Activated CD8-positive, alpha-beta T cell treated with anti-CD3 and anti-CD28 coated beads for 36 hours (primary cell): ENCODE measurements at regions not wholly inside any gene's neighbourhood (a gene's known extent, or its start where the extent isn't known, plus 50 kb on each side); places are given as distances from the start of the nearest gene placed in this dataset.

ENCODE experiments used
- ATAC-seq: fragments of 200-7000 bp; cut with Tn5 transposase; one replicate; pipeline ENCODE4 v1.10.0; 2021; ENCODE audit warnings: mild to moderate bottlenecking, moderate library complexity
- CTCF ChIA-PET: fragments of 350-600 bp; sonication (Branson Sonifier 250); formaldehyde crosslinking; loops from one replicate; lab custom pipeline; 2021; ENCODE audit warnings: antibody characterized with exemption; lab: Charles Lee
- POLR2A ChIA-PET: fragments of 350-600 bp; sonication (Branson Sonifier 250); formaldehyde crosslinking; loops from one replicate; lab custom pipeline; 2021; ENCODE audit warnings: antibody characterized with exemption; lab: Charles Lee
- DNase-seq: peaks from one replicate; pipeline ENCODE4 v3.0.0-alpha.2; 2020
- H3K27ac Mint-ChIP-seq: one replicate; pipeline ENCODE4 v1.8.0; 2021; ENCODE audit warnings: mild to moderate bottlenecking, mixed read lengths
- H3K27me3 Mint-ChIP-seq: one replicate; pipeline ENCODE4 v1.8.0; 2021; ENCODE audit warnings: mixed read lengths
- H3K36me3 Mint-ChIP-seq: one replicate; pipeline ENCODE4 v1.8.0; 2021; ENCODE audit warnings: low read depth, mixed read lengths
- H3K4me1 Mint-ChIP-seq: one replicate; pipeline ENCODE4 v1.8.0; 2021; ENCODE audit warnings: low read depth, mixed read lengths
- H3K4me3 Mint-ChIP-seq: one replicate; pipeline ENCODE4 v1.8.0; 2021; ENCODE audit warnings: mild to moderate bottlenecking, moderate library complexity, mixed read lengths
- H3K9me3 Mint-ChIP-seq: one replicate; pipeline ENCODE4 v1.8.0; 2021; ENCODE audit warnings: mixed read lengths
- CTCF ChIP-seq: fragments of 200-600 bp; IDR thresholded peaks from one replicate; pipeline ENCODE4 v1.8.0; 2022; ENCODE audit warnings: antibody characterized with exemption, mild to moderate bottlenecking
- intact Hi-C: fragments of 100-400 bp; cut with micrococcal nuclease; formaldehyde crosslinking; loops from one replicate; pipeline ENCODE4 v1.10.0; 2022

DNA sequence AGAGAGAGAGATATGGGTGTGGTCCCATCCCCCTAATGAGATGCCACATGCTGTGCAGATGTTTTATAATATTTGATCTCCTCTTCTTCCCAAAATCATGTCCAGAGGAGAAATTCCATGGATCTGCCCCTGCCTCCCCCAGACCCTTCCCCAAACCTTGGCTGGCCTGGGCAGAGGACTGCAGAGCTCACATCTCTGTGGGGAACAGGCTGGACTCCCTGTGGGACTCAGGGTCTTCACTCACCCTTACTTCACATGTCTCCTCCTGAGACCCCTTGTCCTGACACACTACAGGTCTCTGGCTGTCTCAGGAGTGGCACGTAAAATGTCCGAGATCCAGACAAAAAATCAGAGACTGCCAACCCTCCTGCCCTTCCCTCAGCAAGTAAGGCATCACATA lies 76.0 kb upstream of the CAPRIN2 start:
- Mint-ChIP-seq H3K36me3 (no peaks in the 10 kb centered on the region), H3K4me3 (no peak overlapping the region), H3K27ac (no peak overlapping the region), H3K9me3 (no peaks in the 10 kb centered on the region), H3K27me3 (peaks cover 13% of the 10 kb centered on the region), H3K4me1 (no peaks in the 10 kb centered on the region)
- no peak for TF ChIP-seq CTCF
- intact Hi-C loops, result no loop called here
- ChIA-PET CTCF (no interaction called here), POLR2A (no interaction called here)
- ATAC-seq (no peak), DNase-seq (no peak)

DNA sequence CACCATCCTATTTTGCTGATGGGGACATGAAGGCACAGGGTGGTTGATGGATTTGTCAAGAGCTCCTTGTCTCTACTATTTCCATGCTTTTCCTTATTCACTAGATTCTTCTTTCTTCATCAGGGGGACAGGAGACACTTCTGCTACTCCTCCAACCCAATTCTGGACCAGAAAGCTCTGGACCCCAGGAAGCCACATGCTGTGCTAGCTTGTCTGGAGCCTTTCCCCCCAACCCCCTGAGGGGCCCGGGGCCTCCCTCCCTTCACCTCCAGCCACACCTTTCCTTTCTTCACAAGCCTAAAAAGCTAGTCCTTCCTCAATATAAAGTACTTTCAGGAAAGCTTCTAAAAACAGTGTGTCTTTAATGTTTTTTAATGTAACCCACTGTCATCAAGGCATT lies 75.1 kb upstream of the CAPRIN2 start:
- H3K4me1 Mint-ChIP-seq, result no peaks in the 10 kb centered on the region
- TF ChIP-seq CTCF, result no peak
- ATAC-seq (no peak), DNase-seq (no peak)
- H3K27ac Mint-ChIP-seq, result no peak overlapping the region
- no peaks in the 10 kb centered on the region for H3K36me3 Mint-ChIP-seq
- no peaks in the 10 kb centered on the region for H3K9me3 Mint-ChIP-seq
- POLR2A ChIA-PET, result no interaction called here
- CTCF ChIA-PET, result interaction anchor here (2.2 kb wide), 1 partner anchor 23 kb away, joined by 5 read pairs; no protein-coding TSS in a partner anchor
- intact Hi-C loops, result no loop called here
- H3K4me3 Mint-ChIP-seq, result no peak overlapping the region
- H3K27me3 Mint-ChIP-seq, result peaks cover 7% of the 10 kb centered on the region

GRCh38 chr12:30828686-30829085 lies 73.9 kb upstream of the CAPRIN2 start:
- no peaks in the 10 kb centered on the region for H3K4me1 Mint-ChIP-seq
- H3K27ac Mint-ChIP-seq, result no peak overlapping the region
- CTCF ChIA-PET, result interaction anchor here (0.7 to 2.2 kb wide), 2 partner anchors 20 to 21 kb away, joined by 3 to 5 read pairs; no protein-coding TSS in a partner anchor
- no peak for TF ChIP-seq CTCF
- no peak for ATAC-seq
- intact Hi-C loops, result no loop called here
- peaks cover 16% of the 10 kb centered on the region for H3K27me3 Mint-ChIP-seq
- H3K9me3 Mint-ChIP-seq, result no peaks in the 10 kb centered on the region
- no peak for DNase-seq
- H3K36me3 Mint-ChIP-seq, result no peaks in the 10 kb centered on the region
- no peak overlapping the region for H3K4me3 Mint-ChIP-seq
- POLR2A ChIA-PET, result no interaction called here

DNA sequence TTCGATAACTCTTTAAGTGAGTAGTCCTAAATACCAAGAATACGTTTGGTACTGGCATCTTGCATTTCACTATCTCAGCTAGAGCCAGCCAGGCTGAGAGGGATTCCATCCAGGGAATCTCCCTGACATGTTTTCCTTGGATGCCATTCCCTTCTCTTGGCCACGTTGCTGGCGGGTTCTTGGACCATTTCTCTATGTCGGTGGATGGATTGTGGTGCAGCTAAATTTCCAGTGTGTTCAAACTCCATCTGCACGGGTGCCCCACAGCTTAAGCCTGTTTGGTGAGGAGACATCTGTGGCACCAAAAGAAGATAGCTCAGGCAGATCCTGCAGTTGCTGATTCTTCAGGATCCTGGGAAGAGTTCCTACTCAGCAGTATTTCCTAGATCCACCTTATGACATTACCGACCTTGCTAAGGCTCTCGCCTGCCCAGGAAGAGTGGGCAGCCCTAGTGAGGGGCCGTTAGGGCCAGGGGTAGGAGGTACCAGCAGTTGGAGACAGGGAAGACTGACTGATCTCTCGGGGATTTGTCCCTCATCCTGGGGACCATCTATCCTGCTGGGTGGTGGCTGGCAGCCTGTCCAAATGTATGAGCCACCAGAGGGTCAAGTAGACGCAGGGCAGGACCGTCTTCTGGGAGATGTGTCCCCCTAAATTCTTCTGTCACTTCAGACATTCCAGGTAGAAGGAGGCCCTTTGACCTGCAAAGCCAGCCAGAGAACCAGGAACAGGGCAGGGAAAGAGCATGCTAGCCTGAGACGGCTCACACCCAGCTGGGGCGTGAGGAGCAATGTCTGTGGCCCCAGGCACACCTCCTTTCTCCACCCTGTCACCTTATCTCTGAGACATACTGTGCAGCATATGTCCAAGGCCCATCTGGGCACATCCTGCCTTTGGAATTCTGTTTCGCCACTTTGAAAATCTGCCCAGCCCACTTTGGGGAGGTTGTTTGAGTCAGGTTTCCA lies 72.6 kb upstream of the CAPRIN2 start:
- Mint-ChIP-seq H3K4me1 (peaks cover 6% of the 10 kb centered on the region), H3K9me3 (no peaks in the 10 kb centered on the region), H3K27ac (no peak overlapping the region), H3K27me3 (peaks cover 23% of the 10 kb centered on the region), H3K36me3 (no peaks in the 10 kb centered on the region), H3K4me3 (no peak overlapping the region)
- intact Hi-C loops, result no loop called here
- ChIA-PET POLR2A (no interaction called here), CTCF (interaction anchor here (1.4 kb wide), 1 partner anchor 73 kb away, joined by 3 read pairs; the partner anchor contains the start of gene CAPRIN2)
- ATAC-seq, result no peak
- TF ChIP-seq CTCF, result no peak
- DNase-seq, result no peak

GRCh38 chr12:30826276-30826675 lies 71.5 kb upstream of the CAPRIN2 start:
- Mint-ChIP-seq H3K4me3 (no peak overlapping the region), H3K36me3 (no peaks in the 10 kb centered on the region), H3K27ac (no peak overlapping the region), H3K27me3 (peaks cover 26% of the 10 kb centered on the region), H3K9me3 (no peaks in the 10 kb centered on the region), H3K4me1 (peaks cover 9% of the 10 kb centered on the region)
- ChIA-PET POLR2A (no interaction called here), CTCF (interaction anchor here (0.9 to 1.4 kb wide), 2 partner anchors 19 to 71 kb away, joined by 3 to 5 read pairs; partner anchors contain the start of gene CAPRIN2)
- TF ChIP-seq CTCF, result no peak
- DNase-seq (no peak), ATAC-seq (no peak)
- intact Hi-C loops, result no loop called here
